GM21786 (cell line): ENCODE measurements at regions not wholly inside any gene's neighbourhood (a gene's known extent, or its start where the extent isn't known, plus 50 kb on each side); places are given as distances from the start of the nearest gene placed in this dataset.
"Not testable (repeated sequence)": the region's sequence is repeated elsewhere in the genome, so short reads cannot be mapped to it uniquely, and the experiment has no call there.

ENCODE experiments used
- ATAC-seq: cut with Tn5 transposase; IDR thresholded peaks from one replicate; pipeline ENCODE4 v1.9.1; 2021; ENCODE audit not compliant: unreplicated experiment

DNA sequence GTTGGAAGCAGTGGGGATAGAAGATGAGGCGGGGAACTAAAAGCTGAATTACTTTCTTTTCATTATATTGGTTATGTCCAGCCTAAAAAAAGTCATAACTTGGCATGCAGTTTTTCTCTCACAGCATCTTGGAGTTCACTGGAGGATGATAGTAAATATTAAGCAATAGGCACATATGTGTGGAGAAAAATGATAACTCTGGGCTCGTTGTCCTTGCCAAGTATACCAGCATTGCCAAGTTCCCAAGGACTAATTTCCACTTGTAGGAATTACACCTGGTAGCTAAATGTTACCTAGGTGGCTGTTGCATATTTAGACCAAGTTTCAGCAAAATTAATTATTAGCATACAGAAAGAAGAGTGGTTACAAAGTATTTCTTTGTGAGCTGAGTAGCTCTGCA lies 1007.6 kb downstream of the ANKRD7 start:
- no peak for ATAC-seq

DNA sequence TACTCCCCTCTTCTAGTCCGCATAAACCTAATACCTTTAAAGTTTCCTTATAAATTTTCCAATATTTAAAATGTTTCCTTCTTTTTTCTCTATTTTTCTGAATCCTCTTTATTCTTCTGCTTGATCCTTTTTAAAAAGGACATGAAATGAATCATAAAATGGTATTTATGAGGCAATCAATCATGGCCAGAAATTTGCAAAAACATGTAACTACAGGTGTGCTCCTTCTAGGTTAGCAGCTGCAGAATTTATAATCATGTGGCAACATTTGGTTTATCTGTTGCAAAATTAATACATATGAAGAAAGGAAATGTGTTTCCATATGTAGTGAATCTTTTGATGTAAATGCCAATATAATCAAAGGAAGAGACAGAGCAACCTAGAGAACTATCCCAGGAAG lies 1008.5 kb downstream of the ANKRD7 start:
- no peak for ATAC-seq

DNA sequence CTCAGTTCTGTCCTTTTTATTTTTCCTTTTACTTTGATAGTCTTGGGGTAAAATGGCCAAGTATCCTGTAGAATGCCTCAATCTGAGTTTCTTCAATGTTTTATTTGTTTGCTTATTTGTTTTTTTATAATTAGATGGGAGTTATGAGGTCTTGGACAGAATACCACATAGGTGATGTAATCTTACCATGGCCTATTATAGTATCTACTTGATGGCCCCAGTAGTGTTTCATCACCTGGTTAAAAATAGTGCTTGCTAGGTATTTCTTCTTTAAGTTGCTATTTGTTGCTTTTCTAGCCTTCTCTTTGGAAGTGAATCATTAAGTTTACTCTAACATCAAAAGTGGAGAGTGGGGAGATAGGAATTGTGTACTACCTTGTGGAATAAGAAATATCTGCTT lies 1020.0 kb upstream of the KCND2 start:
- ATAC-seq, result no peak

DNA sequence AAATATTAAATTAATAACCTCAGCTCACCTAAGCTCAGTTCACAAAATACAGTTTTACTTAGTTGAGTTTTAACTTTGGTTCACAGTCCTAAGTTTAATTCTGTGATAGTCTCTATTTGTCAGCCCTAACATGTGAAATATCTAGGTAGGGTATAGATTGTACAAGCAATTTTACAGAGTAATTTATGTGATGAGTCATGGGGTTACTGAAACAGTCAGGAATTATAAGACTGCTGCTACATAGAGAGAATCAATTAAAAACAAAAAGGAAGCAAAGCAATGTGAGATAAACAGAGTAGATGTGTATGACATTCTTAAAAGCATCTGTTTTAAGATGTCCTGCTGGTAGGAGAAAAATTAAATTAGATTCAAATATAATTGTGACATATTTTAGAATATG lies 1018.2 kb upstream of the KCND2 start:
- ATAC-seq, result no peak

DNA sequence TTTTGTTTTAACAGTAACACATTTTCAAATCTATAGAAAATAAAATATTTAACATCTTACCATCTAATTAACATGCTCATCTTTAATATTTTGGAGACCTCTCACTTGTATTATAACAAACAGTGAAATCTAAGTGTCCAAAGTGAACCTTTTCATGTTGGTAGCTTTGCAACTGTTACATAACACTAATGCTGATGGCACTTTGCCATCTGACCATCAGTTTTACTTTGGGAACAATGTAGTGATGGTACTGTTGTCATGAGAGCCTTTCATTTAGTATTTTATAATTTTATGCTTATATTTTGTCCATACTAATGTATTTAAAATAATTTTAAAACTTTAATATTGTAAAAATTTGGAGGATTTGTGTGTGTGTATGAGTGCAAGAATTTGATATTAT lies 1017.0 kb upstream of the KCND2 start:
- no peak for ATAC-seq

DNA sequence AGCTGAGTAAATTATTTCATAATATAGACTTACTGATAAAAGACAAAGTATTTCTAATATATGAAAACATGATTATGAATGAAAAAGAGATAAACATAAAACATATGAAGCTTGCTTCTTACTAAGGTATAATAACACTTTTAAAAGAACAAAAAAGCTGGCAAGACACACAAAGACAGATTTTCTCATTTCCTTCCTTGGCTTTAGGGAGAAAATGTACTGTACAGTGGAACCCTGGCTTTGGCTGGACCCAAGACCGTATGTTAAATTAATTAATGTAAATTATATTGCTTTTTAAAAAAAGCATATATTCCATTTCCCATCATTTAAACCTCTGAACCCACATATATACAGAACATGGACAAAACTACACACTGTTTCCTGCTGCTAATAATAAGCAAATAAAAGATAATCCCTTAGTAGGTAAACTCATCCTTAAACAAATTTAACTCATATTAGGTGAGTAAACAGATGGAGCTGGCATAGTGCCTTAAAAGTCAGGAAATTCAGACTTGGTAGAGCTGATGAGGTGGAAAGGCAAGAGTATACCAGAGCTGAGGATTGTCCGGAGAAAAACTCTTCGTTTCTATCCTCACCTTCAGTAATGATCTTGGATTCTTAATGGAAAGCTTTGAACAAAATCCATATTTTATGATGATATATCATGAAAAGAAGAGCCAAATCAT lies 1016.4 kb upstream of the KCND2 start:
- no peak for ATAC-seq

DNA sequence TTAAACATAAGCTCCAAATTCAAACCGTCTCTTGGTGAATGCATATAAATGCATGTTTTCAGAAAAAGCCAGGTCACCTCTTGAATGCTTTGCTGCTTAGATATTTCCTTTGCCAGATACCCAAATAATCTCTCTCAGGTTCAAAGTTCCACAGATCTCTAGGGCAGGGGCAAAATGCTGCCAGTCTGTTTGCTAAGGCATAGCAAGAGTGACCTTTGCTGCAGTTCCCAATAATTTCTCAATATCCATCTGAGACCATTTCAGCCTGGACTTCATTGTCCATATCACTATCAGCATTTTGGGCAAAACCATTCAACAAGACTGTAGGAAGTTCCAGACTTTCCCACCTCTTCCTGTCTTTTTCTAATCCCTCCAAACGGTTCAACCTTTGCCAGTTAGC lies 1006.2 kb upstream of the KCND2 start:
- not testable (repeated sequence) for ATAC-seq

DNA sequence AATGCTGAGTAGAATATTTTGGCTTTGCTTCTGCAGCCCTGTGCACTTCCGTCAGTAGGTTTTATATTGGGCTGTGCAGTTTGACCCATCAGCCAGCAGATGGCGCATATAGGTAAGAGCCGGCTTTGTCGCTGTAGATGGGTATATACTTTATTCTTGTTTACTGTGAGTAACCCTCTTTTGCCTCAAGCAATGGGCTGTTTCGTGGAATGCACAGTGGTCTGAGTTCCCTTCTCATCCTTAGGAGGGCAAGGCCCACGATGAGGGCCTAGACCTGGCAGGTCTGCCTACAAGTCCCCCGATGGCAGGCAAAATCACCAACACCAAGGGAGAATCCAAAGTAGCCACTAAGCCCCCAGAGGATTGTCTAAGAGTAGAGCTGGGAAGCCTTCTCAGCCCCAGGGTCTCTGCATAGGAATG lies 1002.9 kb upstream of the KCND2 start:
- peak; percentile 98 for ATAC-seq

DNA sequence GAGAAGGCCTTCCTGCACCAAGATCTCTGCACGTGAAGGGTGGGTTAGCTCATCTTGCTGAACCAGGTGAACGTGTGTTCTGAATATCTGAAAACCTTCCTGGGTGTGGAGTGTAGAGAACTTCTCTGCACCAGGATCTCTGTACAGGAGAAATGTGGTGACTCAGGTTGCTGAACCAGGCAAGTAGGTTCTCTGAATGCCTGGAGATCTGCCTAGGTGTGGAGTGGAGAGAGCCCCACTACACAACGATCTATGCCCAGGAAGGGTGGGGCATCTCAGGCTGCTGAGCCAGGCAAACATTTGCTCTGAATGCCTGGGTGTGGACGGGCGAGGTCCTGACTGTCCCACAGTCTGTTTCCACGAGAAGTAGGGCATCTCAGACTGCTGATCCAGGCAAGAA lies 1002.3 kb upstream of the KCND2 start:
- ATAC-seq, result no peak

DNA sequence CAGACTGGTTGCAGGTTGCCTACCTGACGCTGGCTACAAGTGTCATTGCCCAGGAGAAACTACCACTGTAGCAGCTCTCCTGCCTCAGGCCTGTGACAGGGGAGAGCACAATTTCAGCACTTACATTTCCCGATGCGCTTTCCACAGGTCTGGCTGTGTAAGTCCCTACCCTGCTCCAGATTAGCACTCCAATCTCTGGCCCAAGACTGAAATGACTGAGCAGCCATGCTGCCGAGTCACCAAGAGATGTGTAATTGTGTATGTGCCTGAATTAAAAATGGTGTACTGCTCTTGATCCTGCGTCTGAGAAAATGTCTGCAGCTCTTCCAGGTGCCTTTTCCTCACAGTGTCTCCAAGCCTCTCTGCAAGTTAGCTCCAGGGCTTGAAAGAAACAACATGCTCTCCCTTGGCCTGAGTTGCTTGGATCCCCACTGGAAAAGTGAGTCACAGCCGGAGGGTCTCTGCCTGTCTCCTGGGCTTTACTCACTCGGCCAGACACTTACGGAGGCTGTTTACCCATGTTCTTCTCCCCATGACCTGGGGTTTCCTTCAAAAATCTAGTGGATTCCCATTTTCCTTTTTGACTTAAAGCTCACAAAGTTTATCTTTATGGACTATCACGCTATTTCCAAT lies 1001.7 kb upstream of the KCND2 start:
- ATAC-seq, result no peak

DNA sequence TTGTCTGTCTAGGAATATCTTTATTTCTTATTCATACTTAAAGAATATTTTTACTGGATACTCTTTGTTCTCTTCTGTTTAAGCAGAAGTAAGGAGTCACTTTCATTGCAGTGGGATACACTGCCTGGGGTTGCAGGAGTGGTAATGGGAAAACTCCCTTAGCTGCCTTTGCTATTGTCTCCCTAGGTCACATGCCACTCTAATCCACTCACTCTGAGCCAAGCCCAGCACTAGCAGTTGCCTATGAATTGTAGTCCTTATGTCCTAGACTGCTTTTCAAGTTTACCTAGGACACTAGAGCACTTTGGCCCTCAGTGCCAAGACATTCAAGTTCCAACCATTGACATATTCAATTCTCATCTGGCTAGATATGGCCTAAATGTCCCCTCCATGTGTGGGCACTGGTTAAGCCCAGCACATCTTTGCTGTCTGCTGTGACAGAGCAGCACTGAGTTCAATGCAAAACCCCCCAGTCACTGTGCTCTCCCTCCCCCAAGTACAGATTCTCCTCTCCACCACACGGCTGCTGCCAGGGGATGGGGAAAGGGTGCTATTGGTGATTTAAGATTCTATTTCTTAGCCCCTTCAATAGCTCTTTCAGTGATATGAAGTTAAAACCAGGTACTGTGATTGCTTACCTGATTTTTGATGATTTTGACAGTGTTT lies 991.7 kb upstream of the KCND2 start:
- no peak for ATAC-seq

DNA sequence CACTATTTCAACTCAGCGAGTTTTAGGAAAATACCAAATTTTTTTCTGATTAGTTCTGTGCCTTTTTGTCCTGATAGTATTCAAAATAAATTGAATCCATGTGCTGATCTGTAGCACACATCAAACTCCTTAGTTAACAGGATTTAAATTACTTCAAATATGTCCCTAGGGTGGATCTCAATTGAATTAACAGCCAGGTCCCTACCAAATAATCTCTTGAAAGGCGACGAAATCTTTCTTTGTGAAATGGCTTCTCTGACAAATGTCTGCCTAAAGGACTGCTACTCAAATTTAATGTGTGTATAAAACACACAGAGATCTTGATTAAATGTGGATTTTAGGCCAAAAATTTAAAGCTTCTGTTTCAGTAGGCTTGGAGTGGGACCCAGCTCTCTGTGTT lies 989.6 kb upstream of the KCND2 start:
- no peak for ATAC-seq

DNA sequence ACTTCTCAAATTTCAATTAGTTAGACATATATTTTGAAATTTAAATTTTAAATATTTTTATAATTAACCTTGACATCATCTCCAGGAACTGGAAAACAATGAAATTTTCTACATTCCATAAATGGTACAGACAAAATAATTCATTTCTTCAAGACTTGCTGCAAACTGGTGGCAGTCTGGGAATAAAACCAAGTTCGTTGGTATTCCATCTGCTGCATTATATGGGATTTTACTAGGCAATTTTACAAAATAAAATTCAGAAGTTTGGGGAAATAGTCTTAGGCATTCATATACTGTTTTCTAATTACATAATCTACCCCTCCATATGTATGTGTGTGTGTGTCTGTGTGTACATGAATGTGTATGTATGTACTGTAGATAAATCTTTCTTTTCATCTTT lies 984.6 kb upstream of the KCND2 start:
- ATAC-seq, result no peak

DNA sequence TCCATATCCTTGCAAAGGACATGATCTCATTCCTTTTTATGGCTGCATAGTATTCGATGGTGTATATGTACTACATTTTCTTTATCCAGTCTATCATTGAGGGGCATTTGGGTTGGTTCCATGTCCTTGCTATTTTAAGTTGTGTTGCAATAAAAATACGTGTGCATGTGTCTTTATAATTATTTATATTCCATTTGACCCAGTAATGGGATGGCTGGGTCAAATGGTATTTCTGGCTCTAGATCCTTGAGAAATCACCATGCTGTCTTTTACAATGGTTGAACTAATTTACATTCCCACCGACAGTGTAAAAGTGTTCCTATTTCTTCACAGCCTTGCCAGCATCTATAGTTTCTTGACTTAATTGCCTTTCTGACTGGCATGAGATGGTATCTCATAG lies 972.6 kb upstream of the KCND2 start:
- ATAC-seq, result not testable (repeated sequence)

DNA sequence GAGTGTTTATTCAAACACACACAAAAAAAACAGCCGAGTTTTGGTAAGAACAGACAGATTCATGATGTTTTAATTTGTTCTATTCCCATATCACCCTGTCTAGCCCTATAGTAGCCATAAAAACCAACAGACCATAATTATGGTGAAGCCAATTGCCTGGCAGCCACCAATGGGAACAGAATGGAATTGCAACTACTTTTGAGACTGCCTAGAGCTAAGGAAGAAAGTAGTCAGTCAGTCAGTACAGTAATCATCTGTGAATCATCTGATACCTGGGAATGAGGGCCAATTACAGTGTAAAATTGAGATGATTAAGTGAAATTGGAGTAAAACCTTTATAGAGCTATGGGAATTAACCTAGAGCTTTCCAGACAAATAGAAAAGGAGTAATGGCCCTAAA lies 952.7 kb upstream of the KCND2 start:
- no peak for ATAC-seq

DNA sequence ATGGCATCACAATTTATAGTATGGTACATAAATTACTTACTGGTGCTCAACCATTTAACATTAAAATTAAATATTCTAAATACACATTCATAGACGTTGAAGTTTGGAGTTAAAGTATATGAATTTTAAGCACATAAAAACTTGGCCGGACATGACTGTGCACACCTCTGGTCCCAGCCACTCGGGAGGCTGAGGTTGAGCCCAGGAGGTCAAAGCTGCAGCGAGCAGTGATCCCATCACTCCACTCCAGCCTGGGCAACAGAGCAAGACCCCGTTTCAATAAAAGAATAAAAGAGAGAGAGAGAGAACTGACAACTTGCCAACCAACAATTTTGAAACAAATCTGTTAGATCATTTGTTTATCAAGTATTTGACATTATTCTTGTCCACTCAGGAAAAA lies 943.3 kb upstream of the KCND2 start:
- no peak for ATAC-seq

DNA sequence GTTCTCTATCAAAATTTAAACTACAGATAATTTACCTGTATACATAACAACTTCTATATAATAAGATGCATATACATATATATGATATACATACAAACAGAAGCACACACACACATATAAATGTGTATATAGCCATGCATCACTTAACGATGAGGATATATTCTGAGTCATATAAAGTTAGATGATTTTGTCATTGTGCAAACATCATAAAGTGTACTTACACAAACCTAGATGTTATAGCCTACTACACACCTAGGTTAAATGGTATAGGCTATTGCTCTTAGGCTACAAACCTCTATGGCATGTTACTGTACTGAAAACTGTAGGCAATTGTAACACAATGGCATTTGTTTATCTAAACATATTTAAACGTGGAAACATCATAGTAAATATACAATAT lies 937.6 kb upstream of the KCND2 start:
- no peak for ATAC-seq

DNA sequence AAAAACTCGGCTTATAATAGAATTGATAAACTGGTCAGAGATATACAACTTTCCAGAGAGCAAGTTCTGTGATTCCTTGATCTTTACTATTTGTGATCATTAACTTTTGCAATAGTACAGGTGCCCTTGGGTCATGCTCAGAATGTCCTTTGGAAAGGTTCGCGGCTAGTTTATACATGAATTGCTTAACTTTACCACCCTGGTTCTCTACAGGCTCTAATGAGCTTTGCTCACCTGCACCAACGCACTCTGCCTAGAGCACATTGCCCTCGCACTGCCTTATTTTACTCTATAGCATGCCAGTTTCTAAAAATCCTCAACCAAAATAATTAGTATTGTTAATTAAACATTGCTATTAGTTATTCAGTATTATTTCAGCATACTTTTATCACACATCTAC lies 931.2 kb upstream of the KCND2 start:
- ATAC-seq, result no peak

DNA sequence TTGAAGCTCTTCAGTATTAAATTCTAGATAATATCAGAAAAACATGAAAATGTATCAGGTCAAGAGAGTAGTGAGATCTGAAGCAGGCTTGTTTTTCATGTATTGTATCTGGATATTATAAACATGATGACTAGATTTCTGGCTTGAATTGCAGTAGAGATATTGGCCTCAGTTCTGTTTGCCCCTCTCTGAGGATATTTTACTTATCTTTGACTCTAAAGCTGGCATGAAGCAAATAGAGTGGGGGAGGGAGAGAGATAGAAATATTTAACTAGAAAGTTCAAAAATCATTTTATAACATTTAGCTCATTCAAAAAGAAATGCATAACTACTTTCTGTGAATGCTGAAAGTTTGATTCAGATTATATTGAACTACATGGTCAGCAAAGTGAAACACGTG lies 929.7 kb upstream of the KCND2 start:
- ATAC-seq, result no peak

DNA sequence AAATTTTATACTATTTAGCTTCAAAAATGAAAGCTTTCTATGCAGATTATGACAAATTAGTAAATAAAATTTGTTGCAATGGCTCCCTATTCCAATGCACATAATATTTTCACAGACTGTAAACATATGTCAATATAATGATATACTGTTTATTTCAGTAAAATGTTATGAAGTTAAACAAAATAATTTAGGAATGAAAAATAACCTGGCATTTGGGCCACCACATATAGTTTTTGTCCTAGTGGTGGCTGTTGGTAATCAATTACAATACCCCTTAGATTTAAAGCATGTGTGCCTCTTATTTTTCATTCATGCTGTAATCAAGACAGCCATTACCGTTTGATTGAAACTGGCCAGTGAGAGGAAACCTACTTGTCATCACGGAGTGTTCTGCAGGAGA lies 928.5 kb upstream of the KCND2 start:
- ATAC-seq, result no peak

DNA sequence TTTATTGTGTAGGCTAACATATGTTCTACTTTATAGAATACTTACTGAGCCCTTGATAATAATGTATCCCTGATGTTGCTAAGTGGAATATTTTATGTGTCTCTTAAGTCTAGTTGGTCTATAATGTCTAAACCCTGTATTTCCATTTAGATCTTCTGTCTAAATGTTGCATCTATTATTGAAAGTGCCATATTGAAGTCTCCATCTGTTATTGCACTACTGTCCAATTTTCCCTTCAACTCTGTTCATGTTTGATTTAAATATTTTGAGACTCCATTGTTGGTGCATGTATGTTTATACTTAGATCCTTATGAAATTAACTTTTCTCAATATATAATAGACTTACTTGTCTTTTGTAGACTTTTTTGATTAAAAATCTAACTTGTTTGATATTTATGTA lies 924.5 kb upstream of the KCND2 start:
- ATAC-seq, result no peak

DNA sequence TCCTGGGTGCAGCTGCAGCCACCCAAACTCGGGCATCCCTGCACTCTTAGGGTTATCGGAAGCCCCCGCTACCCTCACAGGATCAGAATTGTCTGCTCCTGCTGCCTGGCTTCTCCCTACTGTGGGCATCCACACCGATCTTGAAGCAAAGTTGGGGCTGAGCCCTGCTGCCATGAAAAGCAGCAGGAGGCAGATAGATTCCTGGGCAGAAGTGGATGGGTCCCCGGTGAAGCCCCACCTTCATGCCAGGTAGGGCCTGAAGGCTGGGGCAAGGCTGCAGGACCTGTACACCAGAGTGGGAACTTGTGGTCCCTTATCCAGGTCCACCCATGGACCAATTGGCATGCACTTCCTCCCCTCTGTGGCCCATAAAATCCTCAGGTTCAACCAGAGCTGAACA lies 922.6 kb upstream of the KCND2 start:
- no peak for ATAC-seq

DNA sequence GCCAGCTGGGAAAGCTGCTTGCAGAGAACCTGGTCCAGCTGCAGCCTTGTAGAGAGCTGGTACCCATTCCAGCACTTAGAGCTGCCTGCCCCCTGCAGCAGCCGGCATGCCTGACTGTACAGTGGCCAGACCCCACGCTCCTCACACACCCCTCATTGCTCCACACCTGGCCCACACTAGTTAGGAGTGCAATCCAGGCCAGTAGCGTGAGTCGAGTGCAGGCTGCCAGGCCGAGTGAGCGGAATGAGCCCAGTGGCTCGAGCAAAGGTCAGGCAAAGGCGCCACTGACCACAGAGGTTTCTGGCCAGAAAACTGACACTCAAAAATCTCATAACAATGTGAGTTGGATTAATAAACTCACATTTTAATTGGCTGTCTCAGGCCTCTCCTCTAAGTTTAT lies 921.7 kb upstream of the KCND2 start:
- ATAC-seq, result no peak
